GM12878 (cell line): ENCODE measurements at regions not wholly inside any gene's neighbourhood (a gene's known extent, or its start where the extent isn't known, plus 50 kb on each side); places are given as distances from the start of the nearest gene placed in this dataset.

ENCODE experiments used
- CHD2 ChIP-seq: IDR thresholded peaks from 2 replicates; pipeline ENCODE4 v1.6.1; 2011; ENCODE audit warnings: low read depth, low read length, improper control_type of control experiment, borderline replicate concordance
- POLR2AphosphoS5 ChIP-seq: IDR thresholded peaks from 2 replicates; pipeline ENCODE4 v1.6.1; 2011; ENCODE audit warnings: mild to moderate bottlenecking, low read length, inconsistent platforms
- SIN3A ChIP-seq: IDR thresholded peaks from 2 replicates; pipeline ENCODE4 v1.6.1; 2012; ENCODE audit warnings: low read depth, low read length, improper control_type of control experiment

GRCh38 chr6:131470534-131470933, 102.5 kb upstream of the ARG1 start:
- TF ChIP-seq SIN3A (no peak), CHD2 (no peak), POLR2AphosphoS5 (no peak)
